ENCODE measurements at regions not wholly inside any gene's neighbourhood (a gene's known extent, or its start where the extent isn't known, plus 50 kb on each side); places are given as distances from the start of the nearest gene placed in this dataset.

DNA sequence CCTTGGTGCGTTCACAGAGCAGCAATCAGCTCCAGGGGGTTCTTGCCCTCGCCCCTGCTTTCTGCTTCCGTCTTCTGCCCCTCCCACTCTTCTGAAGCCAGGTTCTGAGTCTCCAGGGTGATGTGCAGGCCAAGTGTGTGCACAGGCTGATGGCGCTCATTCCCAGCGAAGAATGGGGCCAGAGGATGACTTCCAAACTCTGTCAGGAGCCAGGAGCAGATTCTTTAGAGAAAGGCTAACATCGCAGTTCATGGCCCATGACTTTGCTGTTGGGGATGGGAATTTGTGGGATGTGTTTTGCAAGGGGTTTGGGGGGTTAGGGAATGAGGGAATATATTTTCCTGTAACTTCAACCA is 56.1 kb upstream of the CCN6 start:
- no peak for DNase-seq
- CTCF ChIA-PET, result interaction anchor here (1.0 to 3.7 kb wide), 8 partner anchors 9 to 289 kb away, joined by 3 to 22 read pairs (median 6); no protein-coding TSS in a partner anchor
- no peak overlapping the region for H3K27ac ChIP-seq (ENCODE audit: insufficient read depth in 1 of 2, low read depth in 1 of 2, low read length in 2 of 2, poor library complexity in 1 of 2, severe bottlenecking in 2 of 2)
- H3K27me3 ChIP-seq (replicated peaks in 2 of 5; ENCODE audit: control insufficient read depth in 4 of 5, insufficient read depth in 5 of 5, low read length in 4 of 5), result peaks cover 0 to 3% (median 0%) of the 10 kb centered on the region in 5 experiments
- H3K4me1 ChIP-seq (ENCODE audit: control extremely low read depth in 1 of 4, control insufficient read depth in 4 of 4, insufficient read depth in 4 of 4, low read length in 3 of 4), result peaks cover 0 to 8% (median 2%) of the 10 kb centered on the region in 4 experiments
- POLR2A ChIA-PET, result no interaction called here
- no peak overlapping the region for H3K4me3 ChIP-seq (ENCODE audit: control insufficient read depth in 1 of 7, extremely low read depth in 1 of 7, insufficient read depth in 4 of 7, low read depth in 2 of 7, low read length in 6 of 7)
- WGBS (ENCODE audit: insufficient coverage), result 97% methylated on average over 6 of the region's 6 CpGs
- peaks cover 0 to 3% (median 1%) of the 10 kb centered on the region in 5 experiments for H3K9me3 ChIP-seq (ENCODE audit: control extremely low read depth in 1 of 5, control insufficient read depth in 4 of 5, insufficient read depth in 2 of 5, low read depth in 1 of 5, low read length in 4 of 5)
- H3K36me3 ChIP-seq (ENCODE audit: control insufficient read depth in 4 of 4, insufficient read depth in 4 of 4, low read length in 3 of 4), result no peaks in the 10 kb centered on the region

DNA sequence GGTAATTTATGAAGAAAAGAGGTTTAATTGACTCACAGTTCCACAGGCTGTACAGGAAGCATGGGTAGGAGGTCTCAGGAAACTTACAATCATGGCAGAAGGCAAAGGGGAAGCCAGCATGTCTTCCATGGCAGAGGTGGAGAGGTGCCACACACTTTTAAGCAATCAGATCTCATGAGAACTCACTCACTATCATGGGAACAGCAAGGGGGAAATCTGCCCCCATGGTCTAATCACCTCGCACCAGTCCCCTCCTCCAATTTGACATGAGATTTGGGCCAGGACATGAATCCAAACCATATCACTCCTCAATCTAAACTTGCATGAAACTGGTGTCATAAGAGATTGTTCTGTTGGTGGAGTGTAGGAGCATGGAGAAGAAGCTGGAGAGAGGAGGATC is 51.6 kb upstream of the CCN6 start:
- CTCF ChIA-PET, result interaction anchor here (0.7 to 0.9 kb wide), 4 partner anchors 11 to 294 kb away, joined by 3 read pairs; no protein-coding TSS in a partner anchor
- Histone ChIP-seq H3K4me3 (ENCODE audit: control insufficient read depth in 1 of 7, extremely low read depth in 1 of 7, insufficient read depth in 4 of 7, low read depth in 2 of 7, low read length in 6 of 7) (no peak overlapping the region), H3K4me1 (ENCODE audit: control extremely low read depth in 1 of 4, control insufficient read depth in 4 of 4, insufficient read depth in 4 of 4, low read length in 3 of 4) (peaks cover 0 to 2% (median under 1%) of the 10 kb centered on the region in 4 experiments), H3K27ac (ENCODE audit: insufficient read depth in 1 of 2, low read depth in 1 of 2, low read length in 2 of 2, poor library complexity in 1 of 2, severe bottlenecking in 2 of 2) (no peak overlapping the region), H3K27me3 (replicated peaks in 2 of 5; ENCODE audit: control insufficient read depth in 4 of 5, insufficient read depth in 5 of 5, low read length in 4 of 5) (peaks cover 0 to 3% (median 0%) of the 10 kb centered on the region in 5 experiments), H3K9me3 (ENCODE audit: control extremely low read depth in 1 of 5, control insufficient read depth in 4 of 5, insufficient read depth in 2 of 5, low read depth in 1 of 5, low read length in 4 of 5) (peaks cover 0 to 3% (median 1%) of the 10 kb centered on the region in 5 experiments), H3K36me3 (ENCODE audit: control insufficient read depth in 4 of 4, insufficient read depth in 4 of 4, low read length in 3 of 4) (no peaks in the 10 kb centered on the region)
- WGBS (ENCODE audit: insufficient coverage), result no CpG with 5 or more reads among the region's 1 CpG
- POLR2A ChIA-PET, result no interaction called here
- no peak for DNase-seq
